Natural killer cell (primary cell): ENCODE measurements at regions not wholly inside any gene's neighbourhood (a gene's known extent, or its start where the extent isn't known, plus 50 kb on each side); places are given as distances from the start of the nearest gene placed in this dataset.
"Not testable (repeated sequence)": the region's sequence is repeated elsewhere in the genome, so short reads cannot be mapped to it uniquely, and the experiment has no call there.

Experiments used
- ATAC-seq, 3 donors: fragments of 150-1000 bp in 2 of 3; fragments of 200-7000 bp in 1 of 3; cut with Tn5 transposase; 1 replicate in 1 of 3; 2 replicates in 2 of 3; pipeline ENCODE4 v1.10.0; 2021; ENCODE audit warnings: mild to moderate bottlenecking in 2 of 3, moderate library complexity in 2 of 3
- DNase-seq, 2 donors: peaks; one replicate each; pipeline versions ENCODE4 v3.0.0 to v3.0.0-alpha.2; 2013 to 2021; ENCODE audit warnings: mixed read lengths in 1 of 2
- H3K27ac ChIP-seq: one replicate; pipeline ENCODE4 v1.5.1; 2013; ENCODE audit warnings: mild to moderate bottlenecking, low read length
- H3K27me3 ChIP-seq: one replicate; pipeline ENCODE4 v1.6.1; 2013; ENCODE audit warnings: low read length; ENCODE audit not compliant: control insufficient read depth, insufficient read depth
- H3K36me3 ChIP-seq: one replicate; pipeline ENCODE4 v1.6.1; 2013; ENCODE audit warnings: low read length; ENCODE audit not compliant: control insufficient read depth, insufficient read depth
- H3K4me1 ChIP-seq: one replicate; pipeline ENCODE4 v1.6.1; 2013; ENCODE audit warnings: low read length; ENCODE audit not compliant: control insufficient read depth, insufficient read depth
- H3K4me3 ChIP-seq: one replicate; pipeline ENCODE4 v1.5.1; 2013; ENCODE audit warnings: low read length
- H3K9me3 ChIP-seq: one replicate; pipeline ENCODE4 v1.6.1; 2013; ENCODE audit warnings: low read length; ENCODE audit not compliant: control insufficient read depth, insufficient read depth
- H3K27ac Mint-ChIP-seq, 2 donors: one replicate each; pipeline ENCODE4 v1.8.0; 2022; ENCODE audit warnings: mild to moderate bottlenecking in 2 of 2, mixed read lengths in 2 of 2, moderate library complexity in 1 of 2
- H3K27me3 Mint-ChIP-seq, 2 donors: one replicate each; pipeline ENCODE4 v1.8.0; 2022; ENCODE audit warnings: low read depth in 2 of 2, mixed read lengths in 2 of 2
- H3K36me3 Mint-ChIP-seq: one replicate; pipeline ENCODE4 v1.8.0; 2022; ENCODE audit warnings: mixed read lengths
- H3K4me1 Mint-ChIP-seq, 2 donors: one replicate each; pipeline ENCODE4 v1.8.0; 2022; ENCODE audit warnings: mixed read lengths in 2 of 2
- H3K4me3 Mint-ChIP-seq: one replicate; pipeline ENCODE4 v1.8.0; 2022; ENCODE audit warnings: mild to moderate bottlenecking, moderate library complexity, mixed read lengths
- H3K9me3 Mint-ChIP-seq, 2 donors: one replicate each; pipeline ENCODE4 v1.8.0; 2022; ENCODE audit warnings: mixed read lengths in 2 of 2
- WGBS: methylation state at CpG from one replicate; pipeline ENCODE4 v1.1.7; 2013; ENCODE audit warnings: missing lambda C conversion rate; ENCODE audit not compliant: insufficient coverage; 5-methylcytosine and 5-hydroxymethylcytosine counted together
- intact Hi-C: fragments of 100-400 bp; cut with micrococcal nuclease; formaldehyde crosslinking; loops from one replicate; pipeline ENCODE4 v1.14.2; 2022
- TF ChIP-seq, protein P1 (sequence below): fragments of 200-600 bp; IDR thresholded peaks from one replicate; pipeline ENCODE4 v1.8.0; 2022; ENCODE audit warnings: antibody characterized with exemption

DNA sequence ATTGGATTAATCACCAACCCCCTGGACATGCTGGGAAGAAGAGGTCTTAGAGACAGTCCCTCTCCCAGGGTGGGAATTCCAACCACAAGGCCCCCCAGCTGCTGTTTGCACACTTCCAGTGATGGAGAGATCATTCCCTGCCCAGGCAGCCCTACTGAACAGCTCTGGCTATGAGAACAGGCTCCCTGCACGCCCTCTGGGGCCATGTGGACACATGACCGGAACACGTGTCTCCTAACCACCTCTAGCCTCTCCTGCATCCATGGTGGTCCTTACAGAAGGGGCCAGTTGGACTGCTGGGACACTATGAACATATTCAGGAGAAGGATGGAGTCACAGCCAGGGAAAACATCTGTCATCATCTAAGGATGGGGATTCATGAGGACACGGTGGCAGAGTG is 196.2 kb downstream of the MN1 start:
- no peaks in the 10 kb centered on the region for H3K27me3 ChIP-seq
- H3K27ac Mint-ChIP-seq = no peak overlapping the region
- no peaks in the 10 kb centered on the region for H3K27me3 Mint-ChIP-seq
- no peaks in the 10 kb centered on the region for H3K36me3 Mint-ChIP-seq
- 84% methylated on average over 4 of the region's 4 CpGs for WGBS
- no peaks in the 10 kb centered on the region for H3K4me1 Mint-ChIP-seq
- no peak overlapping the region for H3K27ac ChIP-seq
- TF ChIP-seq, protein P1, sequence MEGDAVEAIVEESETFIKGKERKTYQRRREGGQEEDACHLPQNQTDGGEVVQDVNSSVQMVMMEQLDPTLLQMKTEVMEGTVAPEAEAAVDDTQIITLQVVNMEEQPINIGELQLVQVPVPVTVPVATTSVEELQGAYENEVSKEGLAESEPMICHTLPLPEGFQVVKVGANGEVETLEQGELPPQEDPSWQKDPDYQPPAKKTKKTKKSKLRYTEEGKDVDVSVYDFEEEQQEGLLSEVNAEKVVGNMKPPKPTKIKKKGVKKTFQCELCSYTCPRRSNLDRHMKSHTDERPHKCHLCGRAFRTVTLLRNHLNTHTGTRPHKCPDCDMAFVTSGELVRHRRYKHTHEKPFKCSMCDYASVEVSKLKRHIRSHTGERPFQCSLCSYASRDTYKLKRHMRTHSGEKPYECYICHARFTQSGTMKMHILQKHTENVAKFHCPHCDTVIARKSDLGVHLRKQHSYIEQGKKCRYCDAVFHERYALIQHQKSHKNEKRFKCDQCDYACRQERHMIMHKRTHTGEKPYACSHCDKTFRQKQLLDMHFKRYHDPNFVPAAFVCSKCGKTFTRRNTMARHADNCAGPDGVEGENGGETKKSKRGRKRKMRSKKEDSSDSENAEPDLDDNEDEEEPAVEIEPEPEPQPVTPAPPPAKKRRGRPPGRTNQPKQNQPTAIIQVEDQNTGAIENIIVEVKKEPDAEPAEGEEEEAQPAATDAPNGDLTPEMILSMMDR = no peak
- no peak overlapping the region for H3K4me3 Mint-ChIP-seq
- no peaks in the 10 kb centered on the region for H3K9me3 Mint-ChIP-seq
- no peaks in the 10 kb centered on the region for H3K36me3 ChIP-seq
- intact Hi-C loops = no loop called here
- DNase-seq (no peak), ATAC-seq (no peak)
- H3K4me3 ChIP-seq = no peak overlapping the region
- no peaks in the 10 kb centered on the region for H3K4me1 ChIP-seq
- H3K9me3 ChIP-seq = no peaks in the 10 kb centered on the region

DNA sequence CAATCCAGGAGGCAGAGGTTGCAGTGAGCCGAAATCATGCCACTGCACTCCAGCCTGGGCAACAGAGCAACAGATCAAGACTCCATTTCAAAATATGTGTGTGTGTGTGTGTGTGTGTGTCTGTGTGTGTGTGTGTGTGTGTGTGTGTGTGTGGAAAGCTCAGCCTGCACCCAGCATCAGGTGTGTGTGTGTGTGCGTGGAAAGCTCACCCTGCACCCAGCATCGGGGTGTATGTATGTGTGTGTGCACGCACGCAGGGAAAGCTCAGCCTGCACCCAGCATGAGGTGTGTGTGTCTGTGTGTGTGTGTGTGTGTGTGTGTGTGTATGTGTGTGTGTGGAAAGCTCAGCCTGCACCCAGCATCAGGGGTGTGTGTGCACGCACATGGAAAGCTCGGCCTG is 193.8 kb downstream of the MN1 start:
- WGBS = 95% methylated on average over 7 of the region's 7 CpGs

DNA sequence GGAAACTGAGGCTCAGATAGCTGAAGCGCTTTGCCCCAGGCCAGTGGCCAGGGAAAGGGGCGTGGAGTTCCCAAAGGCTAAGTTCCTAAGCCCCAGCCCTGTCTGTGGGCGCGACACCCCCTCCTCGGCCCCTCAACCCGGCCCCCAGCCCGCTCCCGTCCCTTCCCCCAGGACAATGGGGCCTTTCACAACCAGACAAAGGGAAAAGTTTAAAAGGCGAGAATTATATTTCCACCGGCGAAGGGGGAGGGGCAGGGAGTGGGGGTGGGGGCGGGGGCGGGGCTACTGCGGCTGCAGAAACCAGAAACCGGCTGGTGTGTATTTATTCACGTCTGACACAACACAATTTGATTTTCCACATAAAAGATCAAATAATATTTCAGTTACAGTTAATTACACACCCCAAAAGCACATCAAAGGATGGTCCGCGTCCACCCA is 192.1 kb downstream of the MN1 start:
- DNase-seq = no peak
- WGBS = 87% methylated on average over 12 of the region's 18 CpGs
- no peaks in the 10 kb centered on the region for H3K9me3 Mint-ChIP-seq
- H3K4me3 ChIP-seq = no peak overlapping the region
- no peaks in the 10 kb centered on the region for H3K36me3 ChIP-seq
- peaks cover 17 to 18% of the 10 kb centered on the region in 2 donors for H3K27me3 Mint-ChIP-seq
- TF ChIP-seq, protein P1 = no peak
- H3K27ac ChIP-seq = no peak overlapping the region
- H3K36me3 Mint-ChIP-seq = no peaks in the 10 kb centered on the region
- no peak overlapping the region for H3K4me3 Mint-ChIP-seq
- ATAC-seq = no peak
- H3K9me3 ChIP-seq = no peaks in the 10 kb centered on the region
- H3K27ac Mint-ChIP-seq = no peak overlapping the region
- intact Hi-C loops = no loop called here
- H3K27me3 ChIP-seq = no peaks in the 10 kb centered on the region
- peaks cover 0 to 5% of the 10 kb centered on the region in 2 donors for H3K4me1 Mint-ChIP-seq
- no peaks in the 10 kb centered on the region for H3K4me1 ChIP-seq

More for the DNA sequence above, 193.8 kb downstream of the MN1 start:
- H3K4me1 Mint-ChIP-seq, H3K27ac ChIP-seq, intact Hi-C loops, H3K27me3 ChIP-seq, H3K4me3 ChIP-seq, H3K27me3 Mint-ChIP-seq, H3K36me3 ChIP-seq, H3K4me3 Mint-ChIP-seq, ATAC-seq, H3K27ac Mint-ChIP-seq, DNase-seq, H3K36me3 Mint-ChIP-seq, H3K9me3 ChIP-seq, H3K9me3 Mint-ChIP-seq, H3K4me1 ChIP-seq: not testable (repeated sequence)

DNA sequence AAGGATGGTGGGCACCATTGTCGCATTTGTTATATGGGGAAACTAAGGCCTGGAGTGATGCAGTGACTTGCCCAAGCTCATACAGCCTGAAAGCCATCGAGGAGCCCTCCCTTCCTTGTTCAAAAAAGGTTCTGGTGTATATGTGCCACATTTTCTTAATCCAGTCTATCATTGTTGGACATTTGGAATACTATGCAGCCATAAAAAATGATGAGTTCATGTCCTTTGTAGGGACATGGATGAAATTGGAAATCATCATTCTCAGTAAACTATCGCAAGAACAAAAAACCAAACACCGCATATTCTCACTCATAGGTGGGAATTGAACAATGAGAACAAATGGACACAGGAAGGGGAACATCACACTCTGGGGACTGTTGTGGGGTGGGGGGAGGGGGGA is 191.4 kb downstream of the MN1 start:
- WGBS = 93% methylated on average over 2 of the region's 4 CpGs
- H3K27me3 Mint-ChIP-seq = peaks cover 24% of the 10 kb centered on the region in 2 donors
- DNase-seq, H3K36me3 Mint-ChIP-seq, H3K36me3 ChIP-seq, H3K4me1 ChIP-seq, intact Hi-C loops, H3K27ac Mint-ChIP-seq, H3K9me3 ChIP-seq, ATAC-seq, H3K27ac ChIP-seq, H3K4me3 ChIP-seq, H3K27me3 ChIP-seq, H3K9me3 Mint-ChIP-seq, H3K4me3 Mint-ChIP-seq, H3K4me1 Mint-ChIP-seq: not testable (repeated sequence)
